BLaER1 (cell line): ENCODE measurements at regions not wholly inside any gene's neighbourhood (a gene's known extent, or its start where the extent isn't known, plus 50 kb on each side); places are given as distances from the start of the nearest gene placed in this dataset.
A peak's percentile ranks its signal among the peaks of the same experiment; 100 is the strongest.
"Not testable (repeated sequence)": the region's sequence is repeated elsewhere in the genome, so short reads cannot be mapped to it uniquely, and the experiment has no call there.

Experiments used
- H3K27ac ChIP-seq: shearing (Covaris generic); formaldehyde crosslinking; 2 replicates; pipeline ENCODE4 v1.8.1; 2022
- H3K27me3 ChIP-seq: shearing (Covaris generic); formaldehyde crosslinking; 2 replicates; pipeline ENCODE4 v1.8.1; 2022
- H3K36me3 ChIP-seq: shearing (Covaris generic); formaldehyde crosslinking; 2 replicates; pipeline ENCODE4 v1.8.1; 2022
- H3K4me1 ChIP-seq: shearing (Covaris generic); formaldehyde crosslinking; 2 replicates; pipeline ENCODE4 v1.8.1; 2022
- H3K4me2 ChIP-seq: shearing (Covaris generic); formaldehyde crosslinking; 2 replicates; pipeline ENCODE4 v1.8.1; 2022
- H3K4me3 ChIP-seq: shearing (Covaris generic); formaldehyde crosslinking; 2 replicates; pipeline ENCODE4 v1.8.1; 2022
- H3K9ac ChIP-seq: shearing (Covaris generic); formaldehyde crosslinking; 2 replicates; pipeline ENCODE4 v1.8.1; 2022
- H3K9me3 ChIP-seq: shearing (Covaris generic); formaldehyde crosslinking; 2 replicates; pipeline ENCODE4 v1.8.1; 2022
- H4K20me1 ChIP-seq: shearing (Covaris generic); formaldehyde crosslinking; 2 replicates; pipeline ENCODE4 v1.8.1; 2022
- Cebpa-rat ChIP-seq: shearing (Covaris generic); IDR thresholded peaks from 2 replicates; pipeline ENCODE4 v1.8.1; 2022

- no peak overlapping the region for H3K27ac ChIP-seq
- no peaks in the 10 kb centered on the region for H4K20me1 ChIP-seq
- no peaks in the 10 kb centered on the region for H3K36me3 ChIP-seq
- H3K9me3 ChIP-seq: peaks cover 6% of the 10 kb centered on the region; the same call in 1 of the 2 replicates
- H3K27me3 ChIP-seq: no peaks in the 10 kb centered on the region
- H3K4me1 ChIP-seq: no peaks in the 10 kb centered on the region
- TF ChIP-seq Cebpa-rat: no peak
- H3K9ac ChIP-seq: no peak overlapping the region
- no peak overlapping the region for H3K4me2 ChIP-seq
- H3K4me3 ChIP-seq: no peak overlapping the region
These were observed 323.2 kb downstream of the ZNF248 start for GRCh38 chr10:37534166-37534565.

GRCh38 chr10:37525410-37525809 lies 332.0 kb downstream of the ZNF248 start:
- H3K27ac ChIP-seq, H3K36me3 ChIP-seq, H4K20me1 ChIP-seq, H3K9ac ChIP-seq, H3K4me1 ChIP-seq, H3K4me3 ChIP-seq, H3K9me3 ChIP-seq, H3K4me2 ChIP-seq, H3K27me3 ChIP-seq: not testable (repeated sequence)

- H3K27ac ChIP-seq: no peak overlapping the region
- no peak overlapping the region for H3K9ac ChIP-seq
- H3K9me3 ChIP-seq: no peaks in the 10 kb centered on the region
- H4K20me1 ChIP-seq: no peaks in the 10 kb centered on the region
- H3K4me2 ChIP-seq: peak overlapping the region; percentile 29; the same call in 1 of the 2 replicates
- TF ChIP-seq Cebpa-rat: no peak
- H3K4me3 ChIP-seq: no peak overlapping the region
- peaks cover 8% of the 10 kb centered on the region for H3K4me1 ChIP-seq
- H3K36me3 ChIP-seq: no peaks in the 10 kb centered on the region
- no peaks in the 10 kb centered on the region for H3K27me3 ChIP-seq
These were observed 336.9 kb downstream of the ZNF248 start for GRCh38 chr10:37520488-37520887.

- not testable (repeated sequence) for H3K9ac ChIP-seq, H3K4me2 ChIP-seq, H3K4me1 ChIP-seq, H3K27ac ChIP-seq, H3K27me3 ChIP-seq, H4K20me1 ChIP-seq, H3K4me3 ChIP-seq, H3K36me3 ChIP-seq
- peaks cover 18% of the 10 kb centered on the region for H3K9me3 ChIP-seq
These were observed 346.9 kb downstream of the ZNF248 start for GRCh38 chr10:37510520-37510919.

GRCh38 chr10:37496061-37496460 lies 361.3 kb downstream of the ZNF248 start:
- Histone ChIP-seq H3K36me3 (no peaks in the 10 kb centered on the region), H3K9me3 (no peaks in the 10 kb centered on the region), H4K20me1 (no peaks in the 10 kb centered on the region), H3K4me1 (no peaks in the 10 kb centered on the region), H3K9ac (no peak overlapping the region), H3K27me3 (no peaks in the 10 kb centered on the region), H3K27ac (no peak overlapping the region), H3K4me3 (no peak overlapping the region), H3K4me2 (no peak overlapping the region)
- TF ChIP-seq Cebpa-rat: no peak

- no peaks in the 10 kb centered on the region for H3K27me3 ChIP-seq
- TF ChIP-seq Cebpa-rat: no peak
- no peak overlapping the region for H3K27ac ChIP-seq
- H3K9me3 ChIP-seq: no peaks in the 10 kb centered on the region
- no peaks in the 10 kb centered on the region for H4K20me1 ChIP-seq
- no peak overlapping the region for H3K9ac ChIP-seq
- no peaks in the 10 kb centered on the region for H3K4me1 ChIP-seq
- no peak overlapping the region for H3K4me3 ChIP-seq
- no peaks in the 10 kb centered on the region for H3K36me3 ChIP-seq
- H3K4me2 ChIP-seq: no peak overlapping the region
These were observed 362.0 kb downstream of the ZNF248 start for GRCh38 chr10:37495415-37495814.

GRCh38 chr10:37493185-37493796 lies 364.1 kb downstream of the ZNF248 start:
- not testable (repeated sequence) for H3K27me3 ChIP-seq, H3K4me2 ChIP-seq, H3K36me3 ChIP-seq, H3K9ac ChIP-seq, H3K9me3 ChIP-seq, H3K4me3 ChIP-seq, H4K20me1 ChIP-seq, H3K4me1 ChIP-seq, H3K27ac ChIP-seq

- Histone ChIP-seq H3K27ac (no peak overlapping the region), H3K9me3 (no peaks in the 10 kb centered on the region), H3K36me3 (no peaks in the 10 kb centered on the region), H3K4me1 (no peaks in the 10 kb centered on the region), H3K4me3 (no peak overlapping the region), H3K9ac (no peak overlapping the region), H3K4me2 (no peak overlapping the region), H4K20me1 (no peaks in the 10 kb centered on the region), H3K27me3 (no peaks in the 10 kb centered on the region)
- no peak for TF ChIP-seq Cebpa-rat
These were observed 364.9 kb downstream of the ANKRD30A start for GRCh38 chr10:37490266-37490665.

- H3K4me3 ChIP-seq: no peak overlapping the region
- H3K9me3 ChIP-seq: no peaks in the 10 kb centered on the region
- no peaks in the 10 kb centered on the region for H3K36me3 ChIP-seq
- H3K9ac ChIP-seq: no peak overlapping the region
- no peaks in the 10 kb centered on the region for H3K4me1 ChIP-seq
- TF ChIP-seq Cebpa-rat: no peak
- H4K20me1 ChIP-seq: no peaks in the 10 kb centered on the region
- no peaks in the 10 kb centered on the region for H3K27me3 ChIP-seq
- no peak overlapping the region for H3K4me2 ChIP-seq
- H3K27ac ChIP-seq: no peak overlapping the region
These were observed 364.2 kb downstream of the ANKRD30A start for GRCh38 chr10:37489658-37490003.

- no peaks in the 10 kb centered on the region for H3K36me3 ChIP-seq
- no peak overlapping the region for H3K4me3 ChIP-seq
- H3K9me3 ChIP-seq: no peaks in the 10 kb centered on the region
- no peak overlapping the region for H3K9ac ChIP-seq
- no peaks in the 10 kb centered on the region for H4K20me1 ChIP-seq
- H3K4me2 ChIP-seq: no peak overlapping the region
- H3K4me1 ChIP-seq: no peaks in the 10 kb centered on the region
- no peak overlapping the region for H3K27ac ChIP-seq
- H3K27me3 ChIP-seq: no peaks in the 10 kb centered on the region
- TF ChIP-seq Cebpa-rat: no peak
These were observed 363.6 kb downstream of the ANKRD30A start for GRCh38 chr10:37488792-37489657.

GRCh38 chr10:37480596-37480995 lies 355.2 kb downstream of the ANKRD30A start:
- H3K4me2 ChIP-seq, H3K27me3 ChIP-seq, H3K4me3 ChIP-seq, H3K9me3 ChIP-seq, H3K4me1 ChIP-seq, H3K36me3 ChIP-seq, H3K27ac ChIP-seq, H4K20me1 ChIP-seq, H3K9ac ChIP-seq: not testable (repeated sequence)
